Neural cell (in vitro differentiated cells): ENCODE measurements at regions not wholly inside any gene's neighbourhood (a gene's known extent, or its start where the extent isn't known, plus 50 kb on each side); places are given as distances from the start of the nearest gene placed in this dataset.

Experiments
- CTCF ChIP-seq: fragments of 450-650 bp; IDR thresholded peaks from 2 replicates; pipeline ENCODE4 v1.5.1; 2014; ENCODE audit warnings: antibody characterized with exemption, mild to moderate bottlenecking, moderate library complexity; ENCODE audit not compliant: poor library complexity, severe bottlenecking
- EP300 ChIP-seq: fragments of 450-650 bp; conservative IDR thresholded peaks from 2 replicates; pipeline ENCODE4 v1.6.1; 2014; ENCODE audit warnings: antibody characterized with exemption, mild to moderate bottlenecking, moderate library complexity; ENCODE audit not compliant: poor library complexity, severe bottlenecking
- EZH2 ChIP-seq: fragments of 200-600, 300-800 bp; shearing (Covaris generic), sonication (generic); IDR thresholded peaks from 2 replicates; pipeline ENCODE4 v1.6.1; 2014; ENCODE audit warnings: antibody characterized with exemption, low read length, borderline replicate concordance, mild to moderate bottlenecking; ENCODE audit not compliant: insufficient read depth, poor library complexity, severe bottlenecking
- MXI1 ChIP-seq: fragments of 450-650 bp; conservative IDR thresholded peaks from 2 replicates; pipeline ENCODE4 v1.6.1; 2014; ENCODE audit warnings: antibody characterized with exemption, mild to moderate bottlenecking; ENCODE audit not compliant: poor library complexity, severe bottlenecking
- RAD21 ChIP-seq: fragments of 450-650 bp; conservative IDR thresholded peaks from 2 replicates; pipeline ENCODE4 v1.6.1; 2014; ENCODE audit warnings: antibody characterized with exemption, mild to moderate bottlenecking, moderate library complexity
- REST ChIP-seq: IDR thresholded peaks from 2 replicates; pipeline ENCODE4 v1.6.1; 2012; ENCODE audit warnings: borderline replicate concordance

- TF ChIP-seq CTCF (no peak), EP300 (no peak), REST (no peak), EZH2 (no peak), MXI1 (no peak), RAD21 (no peak)
These were observed 800.2 kb upstream of the MIR17HG start for GRCh38 chr13:90547272-90547790.
